ENCODE measurements at regions not wholly inside any gene's neighbourhood (a gene's known extent, or its start where the extent isn't known, plus 50 kb on each side); places are given as distances from the start of the nearest gene placed in this dataset.

DNA sequence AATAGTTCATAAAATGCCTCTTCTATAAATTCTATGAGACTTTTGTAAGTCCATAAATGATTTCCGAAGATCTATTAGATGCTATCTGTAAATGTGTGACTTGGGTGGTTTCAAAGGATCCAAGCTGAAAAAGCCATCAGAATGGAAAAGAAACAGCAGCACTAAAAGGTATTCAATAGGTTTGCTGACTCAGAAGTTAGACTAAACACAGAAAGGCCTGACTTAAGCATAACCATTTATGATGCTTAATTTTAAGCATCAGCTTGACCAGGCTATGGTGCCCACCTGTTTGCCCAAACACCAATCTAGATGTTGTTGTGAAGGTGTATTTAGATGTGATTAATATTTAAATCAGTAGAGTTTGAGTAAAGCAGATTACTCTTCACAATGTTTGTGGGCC lies 513.5 kb downstream of the TFAP2A start:
- TF ChIP-seq RAD21 (IDR thresholded peaks at IDR 0.05) (no peak), YY1 (IDR thresholded peaks at IDR 0.05) (no peak)
- TF ChIP-seq, protein P1, sequence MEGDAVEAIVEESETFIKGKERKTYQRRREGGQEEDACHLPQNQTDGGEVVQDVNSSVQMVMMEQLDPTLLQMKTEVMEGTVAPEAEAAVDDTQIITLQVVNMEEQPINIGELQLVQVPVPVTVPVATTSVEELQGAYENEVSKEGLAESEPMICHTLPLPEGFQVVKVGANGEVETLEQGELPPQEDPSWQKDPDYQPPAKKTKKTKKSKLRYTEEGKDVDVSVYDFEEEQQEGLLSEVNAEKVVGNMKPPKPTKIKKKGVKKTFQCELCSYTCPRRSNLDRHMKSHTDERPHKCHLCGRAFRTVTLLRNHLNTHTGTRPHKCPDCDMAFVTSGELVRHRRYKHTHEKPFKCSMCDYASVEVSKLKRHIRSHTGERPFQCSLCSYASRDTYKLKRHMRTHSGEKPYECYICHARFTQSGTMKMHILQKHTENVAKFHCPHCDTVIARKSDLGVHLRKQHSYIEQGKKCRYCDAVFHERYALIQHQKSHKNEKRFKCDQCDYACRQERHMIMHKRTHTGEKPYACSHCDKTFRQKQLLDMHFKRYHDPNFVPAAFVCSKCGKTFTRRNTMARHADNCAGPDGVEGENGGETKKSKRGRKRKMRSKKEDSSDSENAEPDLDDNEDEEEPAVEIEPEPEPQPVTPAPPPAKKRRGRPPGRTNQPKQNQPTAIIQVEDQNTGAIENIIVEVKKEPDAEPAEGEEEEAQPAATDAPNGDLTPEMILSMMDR (IDR thresholded peaks at IDR 0.05; ENCODE audit: low read depth, low read length, missing input control) = no peak
- TF ChIP-seq, protein P2, sequence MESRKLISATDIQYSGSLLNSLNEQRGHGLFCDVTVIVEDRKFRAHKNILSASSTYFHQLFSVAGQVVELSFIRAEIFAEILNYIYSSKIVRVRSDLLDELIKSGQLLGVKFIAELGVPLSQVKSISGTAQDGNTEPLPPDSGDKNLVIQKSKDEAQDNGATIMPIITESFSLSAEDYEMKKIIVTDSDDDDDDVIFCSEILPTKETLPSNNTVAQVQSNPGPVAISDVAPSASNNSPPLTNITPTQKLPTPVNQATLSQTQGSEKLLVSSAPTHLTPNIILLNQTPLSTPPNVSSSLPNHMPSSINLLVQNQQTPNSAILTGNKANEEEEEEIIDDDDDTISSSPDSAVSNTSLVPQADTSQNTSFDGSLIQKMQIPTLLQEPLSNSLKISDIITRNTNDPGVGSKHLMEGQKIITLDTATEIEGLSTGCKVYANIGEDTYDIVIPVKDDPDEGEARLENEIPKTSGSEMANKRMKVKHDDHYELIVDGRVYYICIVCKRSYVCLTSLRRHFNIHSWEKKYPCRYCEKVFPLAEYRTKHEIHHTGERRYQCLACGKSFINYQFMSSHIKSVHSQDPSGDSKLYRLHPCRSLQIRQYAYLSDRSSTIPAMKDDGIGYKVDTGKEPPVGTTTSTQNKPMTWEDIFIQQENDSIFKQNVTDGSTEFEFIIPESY (IDR thresholded peaks at IDR 0.05) = no peak
- TF ChIP-seq, protein P3, sequence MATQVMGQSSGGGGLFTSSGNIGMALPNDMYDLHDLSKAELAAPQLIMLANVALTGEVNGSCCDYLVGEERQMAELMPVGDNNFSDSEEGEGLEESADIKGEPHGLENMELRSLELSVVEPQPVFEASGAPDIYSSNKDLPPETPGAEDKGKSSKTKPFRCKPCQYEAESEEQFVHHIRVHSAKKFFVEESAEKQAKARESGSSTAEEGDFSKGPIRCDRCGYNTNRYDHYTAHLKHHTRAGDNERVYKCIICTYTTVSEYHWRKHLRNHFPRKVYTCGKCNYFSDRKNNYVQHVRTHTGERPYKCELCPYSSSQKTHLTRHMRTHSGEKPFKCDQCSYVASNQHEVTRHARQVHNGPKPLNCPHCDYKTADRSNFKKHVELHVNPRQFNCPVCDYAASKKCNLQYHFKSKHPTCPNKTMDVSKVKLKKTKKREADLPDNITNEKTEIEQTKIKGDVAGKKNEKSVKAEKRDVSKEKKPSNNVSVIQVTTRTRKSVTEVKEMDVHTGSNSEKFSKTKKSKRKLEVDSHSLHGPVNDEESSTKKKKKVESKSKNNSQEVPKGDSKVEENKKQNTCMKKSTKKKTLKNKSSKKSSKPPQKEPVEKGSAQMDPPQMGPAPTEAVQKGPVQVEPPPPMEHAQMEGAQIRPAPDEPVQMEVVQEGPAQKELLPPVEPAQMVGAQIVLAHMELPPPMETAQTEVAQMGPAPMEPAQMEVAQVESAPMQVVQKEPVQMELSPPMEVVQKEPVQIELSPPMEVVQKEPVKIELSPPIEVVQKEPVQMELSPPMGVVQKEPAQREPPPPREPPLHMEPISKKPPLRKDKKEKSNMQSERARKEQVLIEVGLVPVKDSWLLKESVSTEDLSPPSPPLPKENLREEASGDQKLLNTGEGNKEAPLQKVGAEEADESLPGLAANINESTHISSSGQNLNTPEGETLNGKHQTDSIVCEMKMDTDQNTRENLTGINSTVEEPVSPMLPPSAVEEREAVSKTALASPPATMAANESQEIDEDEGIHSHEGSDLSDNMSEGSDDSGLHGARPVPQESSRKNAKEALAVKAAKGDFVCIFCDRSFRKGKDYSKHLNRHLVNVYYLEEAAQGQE (IDR thresholded peaks at IDR 0.05) = no peak

Data from liver (tissue), 3 donors.